ENCODE measurements at regions not wholly inside any gene's neighbourhood (a gene's known extent, or its start where the extent isn't known, plus 50 kb on each side); places are given as distances from the start of the nearest gene placed in this dataset.
"Not testable (repeated sequence)": the region's sequence is repeated elsewhere in the genome, so short reads cannot be mapped to it uniquely, and the experiment has no call there.

DNA sequence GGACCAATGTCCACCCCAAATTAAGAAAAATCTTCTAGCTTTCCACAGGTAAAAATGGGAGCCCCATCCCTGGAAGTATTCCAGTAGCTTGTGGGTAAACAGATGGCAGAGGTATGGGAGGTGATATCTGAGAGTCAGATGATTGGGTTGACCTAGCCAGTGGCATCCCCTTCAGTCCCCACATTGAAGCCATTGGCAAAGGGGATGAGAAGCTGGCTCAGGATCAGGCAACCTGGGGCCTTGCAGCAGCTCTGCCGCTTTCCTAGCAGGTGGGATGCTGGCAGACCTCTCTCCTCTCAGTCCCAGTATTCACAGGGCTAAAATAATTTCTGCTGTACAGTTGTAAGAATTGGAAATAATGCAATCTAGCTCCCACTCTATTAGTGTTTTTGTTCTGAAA, 108.9 kb upstream of the KCNG1 start:
- no peak for DNase-seq (ENCODE audit: low read depth)
- no peak overlapping the region for H3K4me3 ChIP-seq (ENCODE audit: low read depth, low read length)
- TF ChIP-seq, protein P1, sequence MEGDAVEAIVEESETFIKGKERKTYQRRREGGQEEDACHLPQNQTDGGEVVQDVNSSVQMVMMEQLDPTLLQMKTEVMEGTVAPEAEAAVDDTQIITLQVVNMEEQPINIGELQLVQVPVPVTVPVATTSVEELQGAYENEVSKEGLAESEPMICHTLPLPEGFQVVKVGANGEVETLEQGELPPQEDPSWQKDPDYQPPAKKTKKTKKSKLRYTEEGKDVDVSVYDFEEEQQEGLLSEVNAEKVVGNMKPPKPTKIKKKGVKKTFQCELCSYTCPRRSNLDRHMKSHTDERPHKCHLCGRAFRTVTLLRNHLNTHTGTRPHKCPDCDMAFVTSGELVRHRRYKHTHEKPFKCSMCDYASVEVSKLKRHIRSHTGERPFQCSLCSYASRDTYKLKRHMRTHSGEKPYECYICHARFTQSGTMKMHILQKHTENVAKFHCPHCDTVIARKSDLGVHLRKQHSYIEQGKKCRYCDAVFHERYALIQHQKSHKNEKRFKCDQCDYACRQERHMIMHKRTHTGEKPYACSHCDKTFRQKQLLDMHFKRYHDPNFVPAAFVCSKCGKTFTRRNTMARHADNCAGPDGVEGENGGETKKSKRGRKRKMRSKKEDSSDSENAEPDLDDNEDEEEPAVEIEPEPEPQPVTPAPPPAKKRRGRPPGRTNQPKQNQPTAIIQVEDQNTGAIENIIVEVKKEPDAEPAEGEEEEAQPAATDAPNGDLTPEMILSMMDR (conservative IDR thresholded peaks at IDR 0.05; ENCODE audit: low read depth, low read length) = no peak

DNA sequence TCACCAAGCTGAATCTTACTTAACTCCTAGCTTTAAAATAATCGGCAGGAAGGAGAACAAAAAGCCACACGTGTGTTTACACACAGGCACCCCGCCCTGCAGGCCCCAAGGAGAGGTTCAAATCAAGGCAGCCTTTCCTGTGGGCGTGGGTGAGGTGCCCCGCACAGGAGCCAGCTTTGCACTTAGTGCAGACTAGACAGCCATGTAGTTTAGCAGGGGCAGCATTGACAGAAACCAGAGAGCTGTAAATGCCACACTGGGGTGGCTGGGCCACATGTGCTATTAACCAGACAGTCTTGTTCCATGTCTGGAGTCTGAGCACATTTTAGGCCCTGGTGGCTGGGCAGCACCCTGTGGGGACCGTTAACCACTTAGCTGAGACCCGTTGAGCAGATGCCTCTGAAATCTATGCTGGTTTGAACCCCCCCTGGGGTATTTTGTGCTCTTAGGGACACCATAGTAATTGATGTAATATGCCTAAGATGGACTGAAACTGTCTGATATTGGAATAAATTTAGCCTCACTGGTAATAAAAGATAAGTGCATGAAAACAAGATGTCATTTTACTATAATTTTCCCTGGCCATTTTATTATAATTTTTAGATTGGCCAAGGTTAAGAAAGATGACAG, 106.4 kb upstream of the KCNG1 start:
- DNase-seq (ENCODE audit: low read depth) = no peak
- H3K4me3 ChIP-seq (ENCODE audit: low read depth, low read length) = no peak overlapping the region
- TF ChIP-seq, protein P1 (conservative IDR thresholded peaks at IDR 0.05; ENCODE audit: low read depth, low read length) = no peak

DNA sequence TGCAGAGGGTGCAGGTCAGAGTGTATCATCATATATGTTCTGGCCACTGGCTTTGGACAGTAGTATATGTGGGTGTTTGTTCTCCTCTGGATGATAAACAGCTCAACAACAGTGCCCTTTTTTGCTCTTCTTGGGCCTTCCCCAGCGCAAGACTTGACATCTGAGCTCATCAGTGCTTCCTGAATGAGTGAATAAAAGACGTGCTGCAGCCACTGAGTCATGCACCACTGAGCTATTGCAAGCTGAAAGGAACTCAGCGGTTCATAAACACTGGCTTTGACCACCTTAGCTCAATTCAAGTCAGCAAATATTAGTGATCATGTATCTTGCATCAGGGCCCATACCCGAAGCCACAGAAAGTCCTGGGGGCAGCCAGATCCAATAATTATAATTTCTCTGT, 105.3 kb upstream of the KCNG1 start:
- TF ChIP-seq, protein P1 (conservative IDR thresholded peaks at IDR 0.05; ENCODE audit: low read depth, low read length) = no peak
- peak; percentile 32 for DNase-seq (ENCODE audit: low read depth)
- no peak overlapping the region for H3K4me3 ChIP-seq (ENCODE audit: low read depth, low read length)

DNA sequence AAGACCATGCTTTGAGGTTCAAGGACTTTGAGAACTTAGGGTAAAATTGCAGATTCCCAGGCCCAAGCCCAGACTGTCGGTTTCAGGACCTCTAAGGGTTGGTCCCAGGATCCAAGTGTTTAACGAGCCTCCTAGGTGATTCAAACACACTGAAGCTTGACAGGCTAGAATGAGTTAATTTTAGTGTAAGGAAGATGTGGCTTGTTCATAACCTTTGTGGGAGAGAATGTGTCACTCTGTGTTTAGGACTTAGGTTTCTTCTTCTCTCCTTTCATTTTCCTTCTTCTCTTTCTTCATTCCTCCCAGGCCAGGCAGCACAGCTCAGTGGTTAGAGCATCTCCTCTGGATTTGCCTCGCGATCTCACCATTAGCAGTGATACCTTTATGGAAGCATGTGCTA, 104.8 kb upstream of the KCNG1 start:
- DNase-seq (ENCODE audit: low read depth) = no peak
- H3K4me3 ChIP-seq (ENCODE audit: low read depth, low read length) = no peak overlapping the region
- TF ChIP-seq, protein P1 (conservative IDR thresholded peaks at IDR 0.05; ENCODE audit: low read depth, low read length) = no peak

DNA sequence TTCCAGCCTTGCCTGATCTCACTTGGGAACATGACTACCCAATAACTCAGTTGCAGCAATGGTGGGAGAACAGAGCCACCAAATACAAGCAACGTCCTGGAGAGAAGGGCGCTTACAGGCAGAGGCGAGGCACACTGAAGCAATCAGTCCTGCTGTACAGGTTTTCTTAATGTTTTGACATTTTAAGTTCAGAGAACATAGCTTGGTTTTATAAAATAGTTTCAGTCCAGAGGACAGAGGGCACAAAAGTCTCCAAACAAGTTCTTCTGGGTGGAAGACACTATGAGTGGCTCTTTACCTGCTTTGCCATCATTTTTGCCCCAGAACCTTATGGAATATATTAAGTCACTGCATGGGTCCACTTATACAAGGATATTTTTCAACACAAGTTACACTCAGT, 103.4 kb upstream of the KCNG1 start:
- no peak overlapping the region for H3K4me3 ChIP-seq (ENCODE audit: low read depth, low read length)
- no peak for DNase-seq (ENCODE audit: low read depth)
- TF ChIP-seq, protein P1 (conservative IDR thresholded peaks at IDR 0.05; ENCODE audit: low read depth, low read length) = no peak

DNA sequence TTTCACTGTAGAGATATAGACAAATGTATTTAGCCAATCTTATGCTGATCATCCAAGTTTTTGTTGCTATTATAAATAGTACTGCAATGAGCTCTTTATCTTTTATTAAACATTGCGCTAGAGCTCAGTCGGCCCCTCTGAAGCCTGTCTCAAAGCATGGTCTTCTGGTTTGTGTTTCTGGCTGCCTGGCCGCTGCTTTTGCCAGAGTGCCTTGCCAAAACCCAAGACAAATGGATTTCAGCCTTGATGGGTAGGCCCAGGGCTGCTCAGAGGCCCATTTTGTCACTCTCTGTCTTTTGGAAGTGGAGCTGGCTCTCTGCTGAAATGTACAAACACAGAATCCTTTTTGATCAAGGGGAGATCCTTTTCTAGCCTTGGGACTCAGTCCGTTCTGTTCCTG, 102.9 kb upstream of the KCNG1 start:
- TF ChIP-seq, protein P1 (conservative IDR thresholded peaks at IDR 0.05; ENCODE audit: low read depth, low read length) = no peak
- no peak for DNase-seq (ENCODE audit: low read depth)
- H3K4me3 ChIP-seq (ENCODE audit: low read depth, low read length) = no peak overlapping the region

DNA sequence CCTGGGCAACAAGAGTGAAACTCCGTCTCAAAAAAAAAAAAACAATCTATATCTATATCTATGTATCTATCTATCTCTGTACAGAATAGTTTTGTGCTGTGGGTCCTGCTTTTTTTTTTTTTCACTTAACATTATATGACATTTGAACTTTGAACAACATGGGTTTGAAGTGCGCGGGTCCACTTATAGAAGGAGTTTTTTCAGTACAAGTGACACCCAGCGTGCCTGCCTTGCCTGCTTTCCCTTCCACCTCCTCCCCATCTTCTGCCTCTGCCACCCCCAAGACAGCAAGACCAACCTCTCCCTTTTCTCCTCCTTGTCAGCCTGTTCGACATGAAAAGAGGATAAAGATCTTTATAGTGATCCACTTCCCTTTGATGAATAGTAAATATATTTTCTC, 102.2 kb upstream of the KCNG1 start:
- no peak overlapping the region for H3K4me3 ChIP-seq (ENCODE audit: low read depth, low read length)
- TF ChIP-seq, protein P1 (conservative IDR thresholded peaks at IDR 0.05; ENCODE audit: low read depth, low read length) = no peak
- no peak for DNase-seq (ENCODE audit: low read depth)

DNA sequence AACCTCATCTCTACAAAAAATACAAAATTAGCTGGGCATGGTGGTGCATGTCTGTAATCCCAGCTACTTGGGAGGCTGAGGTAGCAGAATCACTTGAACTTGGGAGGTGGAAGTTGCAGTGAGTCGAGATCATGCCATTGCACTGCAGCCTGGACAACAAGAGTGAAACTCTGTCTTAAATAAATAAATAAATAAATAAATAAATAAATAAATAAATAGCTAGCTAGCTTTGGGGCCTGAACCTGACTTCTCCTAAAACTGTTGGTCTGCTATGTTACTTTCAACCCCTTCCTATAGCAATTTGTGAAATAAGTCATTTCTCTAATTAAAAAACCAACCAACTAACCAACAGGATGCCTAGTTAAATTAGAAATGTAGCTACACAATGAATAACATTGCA, 101.0 kb upstream of the KCNG1 start:
- not testable (repeated sequence) for H3K4me3 ChIP-seq (ENCODE audit: low read depth, low read length); DNase-seq (ENCODE audit: low read depth)

Data from epithelial cell of proximal tubule (primary cell).